Bronchial epithelial cell (primary cell): ENCODE measurements at regions not wholly inside any gene's neighbourhood (a gene's known extent, or its start where the extent isn't known, plus 50 kb on each side); places are given as distances from the start of the nearest gene placed in this dataset.

Experiments used
- DNase-seq: peaks from one replicate; pipeline ENCODE4 v3.0.0-alpha.2; 2010; ENCODE audit warnings: low read depth
- FAIRE-seq: peaks from 2 replicates; lab custom pipeline; 2011; peaks lifted over from hg19 to GRCh38; lab: Jason Lieb, UNC
- H3K27me3 ChIP-seq: 2 replicates; pipeline ENCODE4 v1.5.1; 2011; ENCODE audit warnings: low read length; ENCODE audit not compliant: control insufficient read depth, insufficient read depth
- H3K36me3 ChIP-seq: 2 replicates; pipeline ENCODE4 v1.5.1; 2011; ENCODE audit warnings: low read length; ENCODE audit not compliant: control insufficient read depth, insufficient read depth
- H3K4me3 ChIP-seq: 2 replicates; pipeline ENCODE4 v1.5.1; 2011; ENCODE audit warnings: mild to moderate bottlenecking, low read depth, low read length, control low read depth
- TF ChIP-seq, protein P1 (sequence below): IDR thresholded peaks from 2 replicates; pipeline ENCODE4 v1.5.1; 2011; ENCODE audit warnings: mild to moderate bottlenecking, moderate library complexity, low read length, control low read depth, inconsistent platforms; ENCODE audit not compliant: insufficient read depth, severe bottlenecking

DNA sequence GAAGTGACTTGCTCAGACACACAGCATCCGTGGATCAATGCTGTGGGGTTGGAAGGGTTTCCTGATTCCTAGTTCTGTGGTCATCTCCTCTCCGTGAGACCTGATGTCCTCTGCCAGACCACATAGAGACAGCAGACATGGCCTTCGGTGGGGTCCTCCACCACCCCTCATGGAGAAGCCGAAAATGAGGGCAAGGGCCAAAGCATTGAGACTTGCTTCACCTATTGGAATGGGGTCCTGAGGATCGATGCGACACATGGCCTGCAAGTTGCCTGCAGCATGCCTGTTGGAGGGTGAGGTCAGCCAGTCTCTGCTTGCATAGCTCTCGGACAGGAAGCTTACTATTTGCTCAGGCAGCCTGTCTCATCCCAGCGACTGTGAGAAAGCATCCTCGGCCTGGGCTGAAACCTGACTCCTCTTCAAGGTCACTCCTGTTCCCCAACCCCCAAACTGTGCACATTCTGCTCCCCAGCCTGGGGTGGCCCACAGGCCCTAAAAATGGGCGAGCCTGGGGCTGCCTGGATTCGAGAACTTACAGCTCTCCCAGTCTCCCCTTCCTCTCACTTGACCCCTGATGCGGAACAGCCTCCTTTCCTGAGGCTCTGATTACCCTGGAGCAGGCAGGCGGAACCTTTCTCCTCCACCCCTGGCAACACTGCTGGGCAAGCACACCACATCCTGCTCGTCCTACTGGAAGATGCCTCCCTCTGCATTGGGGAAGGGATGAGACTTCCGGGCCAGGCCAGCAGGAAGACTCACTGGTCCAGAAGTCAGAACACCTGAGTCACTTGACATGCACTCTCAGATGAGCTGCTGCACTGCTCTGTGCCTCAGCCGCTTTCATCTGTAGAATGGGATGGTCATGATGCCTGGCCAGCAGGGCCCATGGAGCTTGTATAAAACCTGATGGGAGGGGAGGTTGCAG, 186.9 kb downstream of the RGS3 start:
- DNase-seq (peak; percentile 59), FAIRE-seq (peak; percentile 7)
- no peaks in the 10 kb centered on the region for H3K36me3 ChIP-seq
- no peak overlapping the region for H3K4me3 ChIP-seq
- no peaks in the 10 kb centered on the region for H3K27me3 ChIP-seq
- TF ChIP-seq, protein P1, sequence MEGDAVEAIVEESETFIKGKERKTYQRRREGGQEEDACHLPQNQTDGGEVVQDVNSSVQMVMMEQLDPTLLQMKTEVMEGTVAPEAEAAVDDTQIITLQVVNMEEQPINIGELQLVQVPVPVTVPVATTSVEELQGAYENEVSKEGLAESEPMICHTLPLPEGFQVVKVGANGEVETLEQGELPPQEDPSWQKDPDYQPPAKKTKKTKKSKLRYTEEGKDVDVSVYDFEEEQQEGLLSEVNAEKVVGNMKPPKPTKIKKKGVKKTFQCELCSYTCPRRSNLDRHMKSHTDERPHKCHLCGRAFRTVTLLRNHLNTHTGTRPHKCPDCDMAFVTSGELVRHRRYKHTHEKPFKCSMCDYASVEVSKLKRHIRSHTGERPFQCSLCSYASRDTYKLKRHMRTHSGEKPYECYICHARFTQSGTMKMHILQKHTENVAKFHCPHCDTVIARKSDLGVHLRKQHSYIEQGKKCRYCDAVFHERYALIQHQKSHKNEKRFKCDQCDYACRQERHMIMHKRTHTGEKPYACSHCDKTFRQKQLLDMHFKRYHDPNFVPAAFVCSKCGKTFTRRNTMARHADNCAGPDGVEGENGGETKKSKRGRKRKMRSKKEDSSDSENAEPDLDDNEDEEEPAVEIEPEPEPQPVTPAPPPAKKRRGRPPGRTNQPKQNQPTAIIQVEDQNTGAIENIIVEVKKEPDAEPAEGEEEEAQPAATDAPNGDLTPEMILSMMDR = no peak

DNA sequence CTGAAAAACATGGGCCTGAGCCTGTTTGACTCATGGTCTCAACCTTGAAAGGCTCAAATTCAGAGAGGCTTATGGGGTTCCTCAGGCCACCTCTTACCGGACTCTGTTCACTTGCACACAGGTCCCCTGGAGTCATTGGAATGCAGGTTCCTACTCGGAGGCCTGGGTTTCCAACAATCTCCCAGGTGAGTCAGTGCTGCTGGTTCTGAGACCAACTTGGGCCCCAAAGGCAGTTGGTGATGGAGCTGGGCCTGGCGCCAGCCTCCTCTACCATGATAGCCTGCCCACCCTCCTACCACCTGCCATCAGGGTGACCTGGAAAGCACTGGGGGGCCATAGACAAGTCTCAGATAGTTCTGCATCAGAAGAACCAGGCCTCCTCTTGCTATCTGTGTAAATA, 188.4 kb downstream of the RGS3 start:
- no peaks in the 10 kb centered on the region for H3K27me3 ChIP-seq
- DNase-seq (no peak), FAIRE-seq (no peak)
- no peaks in the 10 kb centered on the region for H3K36me3 ChIP-seq
- no peak overlapping the region for H3K4me3 ChIP-seq
- TF ChIP-seq, protein P1 = no peak

DNA sequence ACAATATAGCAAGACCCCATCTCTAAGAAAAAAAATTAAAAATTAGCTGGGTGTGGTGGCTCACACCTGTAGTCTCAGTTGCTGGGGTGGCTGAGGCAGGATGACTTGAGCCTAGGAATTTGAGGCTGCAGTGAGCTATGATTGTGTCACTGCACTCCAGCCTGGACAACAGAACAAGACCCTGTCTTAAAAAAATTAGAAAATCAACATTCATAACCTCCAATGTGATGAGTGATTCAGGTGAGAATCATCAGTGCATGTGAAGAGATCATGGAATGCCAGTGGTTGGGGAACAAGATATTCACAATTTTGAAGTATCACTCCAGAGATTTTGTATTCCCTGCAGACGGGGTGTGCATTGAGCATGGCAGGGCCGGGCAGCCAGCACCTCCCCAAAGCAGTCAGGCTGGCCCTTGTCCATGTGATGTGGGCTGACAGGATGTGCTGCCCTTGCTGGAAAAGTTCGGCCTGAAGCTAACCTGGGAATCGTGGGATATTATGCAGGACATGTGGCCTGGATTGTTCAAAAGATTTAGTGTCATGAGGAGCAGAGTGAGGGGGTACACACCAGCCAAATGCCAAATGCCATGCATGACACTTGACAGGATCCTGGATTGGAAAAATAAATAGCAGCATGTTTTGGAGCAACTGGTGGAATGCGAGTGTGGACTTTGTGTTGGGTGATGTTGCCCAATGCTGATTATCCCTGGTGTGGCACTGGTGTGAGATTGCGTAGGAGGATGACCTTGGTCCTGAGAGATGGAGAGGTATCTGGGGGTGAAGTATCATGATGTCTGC, 189.0 kb downstream of the RGS3 start:
- H3K4me3 ChIP-seq = no peak overlapping the region
- FAIRE-seq (peak; percentile 7), DNase-seq (peak; percentile 51)
- H3K27me3 ChIP-seq = no peaks in the 10 kb centered on the region
- TF ChIP-seq, protein P1 = no peak
- no peaks in the 10 kb centered on the region for H3K36me3 ChIP-seq

DNA sequence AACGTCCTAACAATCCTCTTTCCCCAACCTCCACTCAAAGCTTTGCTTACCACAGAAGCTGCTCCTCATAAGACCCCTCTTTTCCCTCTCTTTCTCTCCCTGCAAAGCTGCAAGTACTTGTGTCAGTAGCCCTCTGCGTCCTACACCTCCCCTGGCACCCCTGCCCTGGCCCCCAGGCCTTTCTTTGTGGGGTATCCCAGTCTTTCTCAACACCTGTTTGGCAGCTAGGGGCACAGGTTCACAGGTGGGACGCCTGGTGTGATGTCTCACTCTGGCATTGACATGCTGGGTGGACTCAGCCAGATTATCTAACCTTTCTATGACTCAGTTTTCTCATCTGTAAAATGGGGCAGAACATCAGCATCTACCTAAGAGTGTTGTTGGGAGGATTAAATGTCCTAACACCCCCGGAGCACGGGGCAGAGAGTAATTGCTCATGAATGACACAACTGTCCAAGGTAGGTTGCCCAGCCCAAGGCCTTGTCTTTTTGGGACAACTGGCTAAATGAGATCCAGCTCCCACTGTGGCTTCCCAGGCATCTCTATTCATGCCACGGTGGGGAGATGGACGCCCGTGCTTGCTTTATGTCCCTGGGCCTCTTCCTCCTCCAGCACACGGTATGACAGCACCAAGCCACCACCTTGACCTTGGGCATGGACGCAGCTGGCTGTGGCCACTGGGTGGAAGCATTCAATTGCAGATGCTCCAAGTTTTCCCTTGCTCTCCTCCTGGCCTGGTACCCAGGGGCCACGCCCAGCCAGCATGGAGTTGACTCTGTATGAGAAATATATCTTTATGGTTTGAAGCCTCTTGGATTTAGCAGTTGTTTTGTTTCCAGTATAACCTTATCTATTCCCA, 190.4 kb downstream of the RGS3 start:
- no peak for DNase-seq
- Histone ChIP-seq H3K4me3 (no peak overlapping the region), H3K27me3 (no peaks in the 10 kb centered on the region), H3K36me3 (no peaks in the 10 kb centered on the region)
- TF ChIP-seq, protein P1 = no peak
- FAIRE-seq = no peak

DNA sequence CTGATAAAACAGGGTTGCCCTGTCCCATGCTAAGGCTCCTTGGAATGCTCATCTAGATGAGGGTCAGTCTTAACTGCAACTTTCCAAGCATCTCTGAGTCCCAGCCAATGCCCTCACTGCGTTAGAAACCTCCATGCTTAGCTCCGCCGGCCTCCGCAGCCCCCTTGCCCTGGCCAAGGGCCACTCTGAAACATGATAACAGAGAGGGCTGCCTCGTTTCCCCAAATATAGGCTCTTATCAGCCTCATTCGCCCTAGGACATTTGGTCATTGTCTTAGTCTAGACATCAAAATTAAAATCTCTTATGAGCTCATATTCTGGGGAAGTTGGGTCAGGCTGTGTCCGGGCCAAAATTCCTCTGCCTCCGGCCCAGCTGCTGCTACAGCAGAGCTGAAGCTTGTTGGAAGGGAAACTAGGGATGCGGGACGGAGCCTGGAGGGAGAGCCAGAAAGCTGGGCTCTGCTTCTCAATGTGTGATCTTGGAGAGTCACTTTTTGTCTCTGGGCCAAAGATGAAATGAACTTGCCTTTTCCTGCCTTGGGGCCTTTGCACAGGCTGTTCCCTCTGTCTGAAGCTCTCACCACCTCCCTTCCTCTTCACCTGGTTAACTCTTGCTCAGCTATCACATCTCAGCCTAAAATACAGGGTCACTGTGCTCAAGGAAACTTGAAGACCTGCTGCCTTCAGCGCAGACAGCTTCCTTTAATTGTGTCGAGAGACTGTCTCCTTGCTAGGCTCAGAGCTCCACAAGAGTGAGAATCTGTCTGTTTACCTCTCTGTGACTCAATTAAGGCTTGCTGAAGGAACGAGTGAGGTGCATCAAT, 191.3 kb downstream of the RGS3 start:
- DNase-seq (no peak), FAIRE-seq (no peak)
- no peaks in the 10 kb centered on the region for H3K27me3 ChIP-seq
- TF ChIP-seq, protein P1 = no peak
- no peak overlapping the region for H3K4me3 ChIP-seq
- no peaks in the 10 kb centered on the region for H3K36me3 ChIP-seq
